ENCODE measurements at regions not wholly inside any gene's neighbourhood (a gene's known extent, or its start where the extent isn't known, plus 50 kb on each side); places are given as distances from the start of the nearest gene placed in this dataset.
"Not testable (repeated sequence)": the region's sequence is repeated elsewhere in the genome, so short reads cannot be mapped to it uniquely, and the experiment has no call there.

DNA sequence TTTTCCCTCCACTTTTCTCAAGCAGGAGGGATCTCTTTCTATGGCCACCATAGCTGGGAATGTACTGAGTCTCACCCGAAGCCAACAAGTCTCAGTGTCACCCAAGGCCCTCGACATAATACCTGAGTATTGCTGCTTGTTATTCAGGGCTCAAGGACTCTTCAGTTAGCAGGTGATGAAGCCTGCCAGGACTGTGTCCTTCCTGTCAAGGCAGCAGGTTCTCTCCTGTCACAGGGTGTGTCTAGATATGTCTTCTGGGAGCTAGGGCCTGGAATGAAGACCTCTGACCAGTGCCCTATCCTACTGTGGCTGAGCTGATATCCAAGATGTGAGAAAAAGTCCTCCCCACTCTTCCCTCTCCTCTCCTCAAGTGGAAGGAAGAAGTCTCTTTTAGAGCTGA is 391.0 kb upstream of the DIPK2B start:
- DNase-seq (ENCODE audit: low read depth) = no peak

DNA sequence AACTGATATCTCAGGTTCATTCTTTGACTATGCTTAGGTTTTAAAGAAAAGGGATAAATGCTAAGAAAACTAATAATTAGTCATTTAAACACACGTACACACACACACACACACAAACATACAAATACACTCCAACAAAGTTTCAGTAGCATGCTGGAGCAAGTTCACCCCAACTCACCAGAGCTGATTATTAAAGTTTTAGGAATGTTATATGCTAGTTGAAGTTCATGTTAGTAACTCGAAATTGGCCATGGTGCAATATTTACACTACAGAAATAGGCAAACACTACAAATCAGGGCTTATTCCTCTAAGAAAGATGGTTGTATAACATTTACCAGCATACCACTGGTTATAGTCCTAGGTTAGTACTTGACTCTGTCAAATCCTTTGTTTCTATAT is 384.0 kb upstream of the DIPK2B start:
- no peak for DNase-seq (ENCODE audit: low read depth)

DNA sequence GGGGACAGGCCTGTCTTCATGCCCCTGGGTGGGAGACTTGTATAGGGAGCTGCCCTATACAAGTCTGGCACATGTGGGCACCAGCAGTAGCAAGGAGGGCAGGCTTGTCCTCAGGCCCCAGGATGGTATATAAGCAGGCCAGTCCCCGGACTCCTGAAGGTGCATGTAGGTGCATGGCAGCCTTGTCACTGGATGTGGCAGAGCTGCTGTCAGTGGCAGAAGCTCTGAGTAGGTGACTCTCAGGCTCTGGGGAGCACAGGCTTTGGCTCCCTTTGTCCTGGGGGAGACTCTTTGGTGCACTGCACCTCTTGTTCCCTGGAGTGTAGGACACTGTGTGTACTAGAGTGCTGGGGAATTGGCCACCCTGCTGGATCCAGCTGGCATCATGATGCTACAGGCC is 376.7 kb upstream of the DIPK2B start:
- DNase-seq (ENCODE audit: low read depth) = no peak

DNA sequence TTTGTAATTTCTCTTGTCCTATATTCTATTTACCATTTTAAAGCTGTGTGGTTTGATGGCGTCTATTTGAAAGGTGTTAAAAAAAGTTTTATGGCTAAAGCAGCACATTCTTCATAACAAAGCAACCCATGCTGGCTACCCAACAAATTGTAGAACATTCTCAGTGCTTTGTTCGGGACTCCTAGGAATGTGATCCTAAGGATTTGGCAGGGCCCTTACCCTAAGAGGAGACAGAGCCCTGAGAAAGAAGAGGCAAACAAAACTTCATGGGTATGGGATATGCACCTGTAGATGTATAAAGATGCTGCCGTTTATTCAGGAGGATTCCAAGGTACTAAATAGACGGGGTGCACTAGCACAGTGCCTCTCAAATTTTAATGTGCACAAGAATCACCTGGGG is 370.8 kb upstream of the DIPK2B start:
- DNase-seq (ENCODE audit: low read depth) = no peak

DNA sequence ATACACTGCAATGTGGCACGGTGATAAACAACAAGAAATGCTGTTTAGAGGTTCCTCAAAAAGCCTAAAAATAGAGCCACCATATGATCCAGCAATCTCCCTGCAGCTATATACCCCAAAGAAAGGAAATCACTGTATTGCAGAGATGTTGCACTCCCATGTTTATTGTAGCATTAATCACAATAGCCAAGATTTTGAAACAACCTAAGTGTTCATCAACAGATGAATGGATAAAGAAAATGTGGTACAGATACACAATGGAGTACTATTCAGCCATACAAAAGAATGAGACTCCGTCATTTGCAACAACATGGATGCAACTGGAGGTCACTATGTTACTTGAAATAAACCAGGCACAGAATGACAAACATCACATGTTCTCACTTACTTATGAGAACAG is 365.8 kb upstream of the DIPK2B start:
- no peak for DNase-seq (ENCODE audit: low read depth)

DNA sequence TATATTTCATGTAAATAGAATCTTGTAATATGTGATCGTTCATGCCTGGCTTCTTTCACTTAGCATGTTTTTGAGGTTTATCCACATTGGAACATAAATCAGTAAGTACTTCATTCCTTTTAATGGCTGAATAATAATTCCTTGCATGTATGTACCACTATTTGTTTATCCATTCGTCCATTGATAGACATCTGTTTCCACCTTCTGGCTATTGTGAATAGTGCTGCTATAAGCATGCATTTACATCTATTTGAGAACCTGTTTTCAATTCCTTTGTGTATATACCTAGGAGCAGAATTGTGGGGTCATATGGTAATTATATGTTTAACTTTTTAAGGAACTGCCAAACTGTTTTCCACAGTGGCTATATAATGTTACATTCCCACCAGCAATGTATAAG is 356.7 kb upstream of the DIPK2B start:
- DNase-seq (ENCODE audit: low read depth) = peak; percentile 1

DNA sequence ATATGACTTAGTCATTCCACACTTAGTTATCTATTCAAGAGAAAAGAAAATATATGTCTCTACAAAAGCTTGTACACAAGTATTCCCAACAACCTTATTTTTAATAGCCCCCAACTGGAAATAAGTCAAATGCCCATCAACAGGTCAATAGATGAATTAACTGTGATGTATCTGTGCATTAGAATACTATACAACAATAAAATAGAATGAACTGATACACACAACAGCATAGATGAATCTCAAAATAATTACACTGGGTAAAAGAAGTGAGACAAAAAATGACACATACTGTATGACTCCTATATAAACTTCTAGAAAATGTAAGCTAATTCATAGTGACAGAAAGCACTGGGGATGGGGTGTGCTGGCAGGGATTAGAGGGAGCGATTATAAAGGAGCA is 354.1 kb upstream of the DIPK2B start:
- no peak for DNase-seq (ENCODE audit: low read depth)

DNA sequence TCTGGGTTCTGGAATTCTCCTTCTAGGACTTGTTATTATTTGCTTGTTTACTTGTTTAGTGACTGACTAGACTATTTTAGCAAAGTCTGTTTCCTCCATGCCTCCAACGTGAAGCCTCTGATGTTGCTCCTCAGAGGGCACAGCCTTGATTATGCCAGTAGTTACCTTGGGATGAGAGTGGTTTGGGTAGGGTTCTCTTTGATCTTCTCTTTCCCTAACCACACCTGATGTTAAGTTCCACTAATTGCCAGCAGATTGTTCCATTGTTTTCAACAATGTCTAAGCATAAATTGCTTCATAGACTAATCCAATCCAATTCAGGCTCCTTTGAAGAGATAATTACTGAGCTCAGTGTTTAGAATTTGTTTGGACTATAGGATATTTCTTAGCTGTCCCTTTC is 352.7 kb upstream of the DIPK2B start:
- DNase-seq (ENCODE audit: low read depth) = no peak

DNA sequence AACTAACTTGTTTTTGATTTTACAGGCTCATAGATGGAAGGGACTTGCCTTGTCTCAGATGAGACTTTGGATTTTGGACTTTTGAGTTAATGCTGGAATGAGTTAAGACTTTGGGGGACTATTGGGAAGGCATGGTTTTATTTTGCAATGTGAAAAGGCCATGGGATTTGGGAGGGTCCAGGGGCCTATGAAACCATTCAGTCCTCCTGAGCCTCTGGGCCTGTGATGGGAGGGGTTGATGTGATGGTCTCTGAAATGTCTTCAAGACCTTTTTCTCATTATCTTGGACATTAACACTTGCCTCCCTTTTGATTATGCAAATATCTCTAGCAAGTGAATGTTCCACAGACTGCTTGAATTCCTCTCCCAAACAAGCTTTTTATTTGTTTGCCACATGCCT is 346.0 kb upstream of the DIPK2B start:
- not testable (repeated sequence) for DNase-seq (ENCODE audit: low read depth)

DNA sequence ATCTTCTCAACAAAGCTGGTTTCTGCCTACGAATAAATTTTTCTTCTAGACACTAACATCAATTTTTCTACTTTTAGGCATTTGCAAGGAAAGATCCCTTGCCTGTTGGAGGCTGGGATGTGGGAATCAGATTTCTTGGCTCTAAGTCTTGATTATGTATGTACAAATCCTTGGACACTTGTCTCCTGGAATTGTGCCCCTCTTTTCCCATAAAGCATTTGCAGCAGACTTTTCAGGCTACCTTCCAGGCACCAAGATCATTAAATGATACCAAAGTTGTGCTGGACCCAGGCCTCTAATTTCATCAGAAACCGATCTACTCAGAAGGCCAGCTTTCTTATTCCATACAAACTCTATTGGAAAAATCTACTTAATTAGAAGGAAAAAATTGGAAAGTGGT is 339.5 kb upstream of the DIPK2B start:
- no peak for DNase-seq (ENCODE audit: low read depth)

DNA sequence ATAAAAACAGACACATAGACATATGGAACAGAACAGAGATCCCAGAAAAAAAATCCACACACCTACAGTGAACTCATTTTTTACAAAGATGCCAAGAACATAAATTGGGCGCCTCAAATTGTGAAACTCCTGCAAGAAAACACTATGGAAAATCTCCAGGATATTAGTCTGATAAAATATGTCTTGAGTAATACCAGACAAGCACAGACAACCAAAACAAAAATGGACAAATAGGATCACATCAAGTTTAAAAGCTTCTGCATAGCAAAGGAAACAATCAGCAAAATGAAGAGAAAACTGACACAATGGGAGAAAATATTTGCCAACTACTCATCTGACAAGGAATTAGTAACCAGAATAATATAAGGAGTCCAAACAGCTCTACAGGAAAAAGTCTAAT is 337.3 kb upstream of the DIPK2B start:
- peak; percentile 55 for DNase-seq (ENCODE audit: low read depth)

DNA sequence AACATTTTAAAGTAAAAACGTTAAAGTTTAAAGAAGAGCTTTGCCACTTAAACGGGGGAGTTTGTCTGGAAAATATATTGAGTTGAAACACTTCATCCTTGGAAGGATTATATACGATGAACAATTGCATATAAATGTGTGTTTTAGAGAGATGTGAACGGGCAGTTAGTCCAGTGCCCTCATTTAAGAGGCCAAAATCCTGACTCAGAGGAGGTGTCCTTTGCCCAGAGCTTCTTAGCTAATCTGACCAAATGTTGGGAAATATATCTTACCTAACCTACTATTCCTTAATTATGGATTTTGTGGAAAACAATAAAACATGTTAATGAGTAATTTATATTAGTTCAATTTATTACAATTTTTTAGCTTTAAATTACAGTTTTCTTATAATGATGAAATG is 327.2 kb upstream of the DIPK2B start:
- peak; percentile 78 for DNase-seq (ENCODE audit: low read depth)

DNA sequence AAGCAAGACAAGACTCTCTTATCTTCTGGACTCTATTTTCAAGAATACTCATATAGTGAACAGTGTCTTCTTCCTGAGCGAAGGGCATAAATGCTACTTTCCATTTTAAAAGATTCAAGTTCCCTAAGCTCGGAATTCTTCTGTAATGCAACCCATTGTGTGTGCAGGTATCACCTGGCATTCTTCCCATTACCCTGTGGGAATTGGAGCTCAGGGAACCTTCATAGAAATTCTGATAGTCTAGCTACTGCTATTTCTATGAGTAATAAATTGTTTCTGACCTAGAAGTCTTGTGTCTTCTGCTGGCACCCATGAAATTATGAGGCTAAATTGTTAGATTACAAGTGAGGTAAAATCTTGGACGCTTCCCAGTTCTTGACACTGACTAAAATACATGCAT is 324.1 kb upstream of the DIPK2B start:
- DNase-seq (ENCODE audit: low read depth) = no peak

DNA sequence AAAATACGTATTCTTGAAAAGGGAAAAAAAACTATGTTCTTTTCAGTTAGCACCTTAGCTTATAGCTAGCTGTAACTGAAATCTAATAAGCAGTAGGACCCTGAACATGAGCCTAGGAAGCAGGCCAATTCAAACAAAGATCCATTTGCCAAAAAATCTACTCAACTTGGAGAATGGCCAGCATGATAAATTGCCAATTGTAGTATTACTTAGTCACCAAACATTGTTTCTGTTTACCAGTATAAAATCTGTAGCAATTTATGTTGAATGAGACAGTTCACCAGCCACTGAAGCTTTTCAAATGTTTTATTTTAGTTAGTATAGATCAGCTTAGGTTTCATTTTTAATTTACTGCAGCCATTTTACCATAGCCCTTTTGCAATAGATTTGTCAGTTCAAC is 323.6 kb upstream of the DIPK2B start:
- no peak for DNase-seq (ENCODE audit: low read depth)

DNA sequence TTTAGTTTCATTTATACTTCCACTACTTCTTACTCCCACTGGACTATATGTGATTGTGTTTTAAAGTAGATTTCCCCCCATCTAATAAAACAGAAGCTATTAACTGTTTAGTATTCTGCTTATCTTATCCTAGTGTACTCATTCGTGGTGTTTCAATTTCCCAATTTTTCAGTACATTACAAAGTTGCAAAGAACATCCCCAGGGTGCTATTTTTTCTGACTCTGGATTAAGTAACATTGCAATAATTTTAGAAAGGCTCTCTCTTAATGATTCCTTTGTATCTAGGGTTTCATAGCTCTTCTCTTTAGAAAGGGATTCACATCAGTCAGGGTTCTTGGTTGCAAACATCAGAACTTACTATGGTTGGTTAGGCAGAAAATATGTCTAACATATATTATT is 317.9 kb upstream of the DIPK2B start:
- no peak for DNase-seq (ENCODE audit: low read depth)

DNA sequence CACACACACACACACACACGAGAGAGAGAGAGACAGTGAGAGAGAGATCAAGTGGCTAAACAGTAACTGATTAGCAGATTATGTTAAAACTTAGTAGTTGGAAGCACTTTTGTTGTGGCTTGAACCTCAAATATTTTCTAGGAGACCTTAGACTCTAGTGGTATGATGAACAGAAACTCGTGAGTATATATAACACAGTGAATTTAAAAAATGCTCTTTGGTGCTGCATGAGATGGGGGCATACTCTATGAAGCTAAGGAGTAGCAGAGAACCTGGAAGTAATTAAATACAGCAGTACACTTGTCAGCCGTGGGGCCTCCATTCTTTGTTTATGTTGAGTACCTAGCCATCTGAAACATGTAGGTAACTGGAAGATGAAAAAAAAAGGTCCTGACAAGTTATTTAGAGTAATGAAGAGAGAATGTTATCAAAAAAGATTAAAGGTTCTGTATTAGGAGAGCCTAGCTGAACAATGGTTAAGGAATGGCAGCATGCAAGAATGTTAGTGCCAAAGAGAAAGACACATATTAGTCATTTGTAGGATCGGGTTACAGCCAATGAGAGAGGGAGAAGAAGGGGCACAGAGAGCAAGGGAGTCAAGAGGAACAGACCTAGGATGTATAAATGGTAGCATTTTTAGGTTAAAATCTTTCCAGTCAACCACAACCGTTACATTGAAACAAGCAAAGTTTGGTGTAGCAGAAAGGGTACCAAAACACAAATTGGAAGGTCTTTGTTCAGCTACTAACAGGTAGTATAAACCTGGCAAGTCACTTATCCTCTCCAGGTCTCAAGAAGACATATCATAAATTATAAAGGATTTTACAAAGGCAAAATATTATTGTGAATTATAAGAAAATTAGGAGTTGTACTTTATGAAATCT is 316.7 kb upstream of the DIPK2B start:
- DNase-seq (ENCODE audit: low read depth) = peak; percentile 72

DNA sequence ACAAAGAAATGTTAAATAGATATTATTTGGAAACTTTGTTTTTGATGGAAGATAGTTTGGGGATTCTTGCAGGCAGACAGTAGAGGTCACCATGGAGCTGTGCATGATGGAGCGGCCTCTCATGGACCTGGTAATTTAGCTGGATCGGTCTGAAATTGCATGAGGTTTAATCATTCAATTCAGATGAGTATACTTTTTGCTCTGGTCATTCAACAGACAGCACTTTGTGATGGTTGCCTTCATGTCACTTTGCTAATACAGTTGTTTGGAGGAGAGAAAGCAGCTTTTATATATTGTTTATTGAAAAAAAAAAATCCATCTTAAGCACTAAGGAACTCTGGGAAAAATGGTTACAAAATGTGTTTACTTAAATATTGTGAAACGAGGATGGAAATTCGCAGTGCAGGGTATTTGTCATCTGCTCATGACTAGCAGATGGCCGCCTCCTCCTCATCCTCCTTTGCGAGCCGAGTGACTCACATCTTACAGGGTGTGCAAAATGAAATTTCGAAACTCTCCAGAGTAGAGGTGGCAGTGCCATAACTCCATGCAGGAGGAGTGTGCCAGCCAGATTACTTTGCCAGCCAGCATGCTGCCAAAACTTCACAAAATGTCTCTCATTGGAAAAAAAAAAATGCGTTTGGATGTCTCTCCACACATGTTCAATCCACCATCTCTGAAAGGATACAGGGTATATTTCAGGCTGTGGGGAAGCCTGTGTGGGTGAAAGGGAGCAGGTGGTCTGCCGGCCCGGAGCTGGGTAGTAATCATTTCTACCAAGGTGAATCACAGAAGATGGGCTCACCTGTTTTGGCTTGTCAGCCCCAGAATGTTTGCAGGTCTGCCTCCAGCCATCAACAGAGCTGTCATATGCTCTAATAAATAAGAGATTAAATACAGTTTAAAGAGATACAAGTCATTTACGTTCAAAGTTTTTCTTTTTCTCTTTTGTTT is 314.9 kb upstream of the DIPK2B start:
- DNase-seq (ENCODE audit: low read depth) = peak; percentile 94

DNA sequence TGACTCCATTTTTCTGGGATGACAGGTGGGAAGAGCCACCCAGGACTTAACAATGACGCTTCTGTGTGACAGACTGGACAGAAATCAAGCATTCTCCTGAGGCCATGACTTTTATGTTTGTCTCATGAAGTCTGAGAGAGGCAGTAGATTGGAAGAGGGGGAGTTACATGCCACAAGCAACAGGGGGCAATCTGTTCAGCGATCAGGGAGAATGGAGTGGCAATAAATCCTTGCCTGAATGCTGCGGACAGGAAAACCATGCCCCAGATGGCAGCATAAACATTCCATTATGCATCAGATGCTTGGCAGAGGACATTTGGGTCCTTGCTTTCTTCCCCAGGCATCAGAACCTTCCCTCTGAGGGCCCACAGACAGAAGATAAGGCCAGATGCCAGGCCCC is 312.4 kb upstream of the DIPK2B start:
- no peak for DNase-seq (ENCODE audit: low read depth)

DNA sequence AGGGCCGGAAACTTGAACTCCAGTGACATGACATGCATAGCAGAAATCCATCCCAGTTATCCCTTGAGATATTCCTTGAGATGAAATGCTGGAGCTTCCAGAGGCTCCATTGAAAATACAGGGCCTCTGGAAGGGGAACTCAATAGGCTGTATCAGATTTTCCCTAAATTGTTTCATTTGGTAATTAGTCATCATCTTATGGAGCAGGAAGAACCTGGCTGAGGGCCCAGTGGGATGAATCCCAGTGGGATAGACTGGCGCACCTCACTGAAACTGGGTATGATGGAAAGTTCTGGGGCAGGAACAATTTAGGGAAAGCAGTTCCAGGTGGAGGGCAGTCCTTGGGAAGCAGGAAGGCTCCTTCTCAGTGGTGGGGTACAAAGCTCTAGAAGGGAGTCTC is 307.8 kb upstream of the DIPK2B start:
- DNase-seq (ENCODE audit: low read depth) = no peak

DNA sequence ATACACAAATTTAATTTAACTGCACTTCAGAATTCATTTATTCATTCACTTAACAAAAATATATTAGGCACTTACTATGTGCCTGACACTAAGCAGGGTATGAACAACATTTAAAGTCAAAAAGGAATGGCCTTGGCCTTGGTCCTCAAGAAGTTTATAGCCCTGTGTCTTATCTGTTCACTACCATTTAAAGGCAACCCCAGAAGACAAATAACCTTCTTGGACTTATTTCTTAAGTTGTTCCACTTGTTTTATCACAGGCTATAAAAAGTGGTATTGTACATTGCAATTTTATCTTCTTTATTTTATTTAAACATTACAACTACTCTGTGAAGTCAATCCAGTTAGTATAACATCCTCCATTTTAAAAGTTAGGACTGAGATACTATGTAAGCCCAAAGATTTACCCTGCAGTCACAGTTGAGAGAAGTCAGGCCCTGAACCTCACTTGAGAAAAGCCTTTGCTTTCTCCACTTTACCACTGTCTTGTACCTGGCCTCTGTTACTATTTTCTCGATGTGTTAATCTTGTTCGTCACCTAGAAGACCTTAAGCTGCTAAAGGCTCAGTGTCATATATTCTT is 305.6 kb upstream of the DIPK2B start:
- DNase-seq (ENCODE audit: low read depth) = no peak

DNA sequence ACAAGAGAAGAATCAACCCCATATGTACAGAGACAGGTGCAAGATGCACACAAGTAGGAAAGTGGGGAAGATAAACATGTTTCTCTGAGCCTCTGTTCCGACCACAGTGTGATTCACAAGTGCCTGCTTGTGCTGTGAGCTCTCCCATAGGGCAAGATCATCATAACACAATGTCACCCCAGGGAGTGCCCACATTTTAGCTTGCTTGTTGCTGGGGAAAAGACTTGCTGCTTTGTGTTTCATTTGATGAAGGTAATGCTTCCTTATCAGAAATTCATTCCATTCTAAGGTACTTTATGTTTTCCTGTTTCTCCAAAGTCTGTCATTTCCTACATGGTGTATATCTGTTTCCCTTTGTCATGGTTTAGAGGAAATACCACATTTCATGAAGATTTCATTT is 304.5 kb upstream of the DIPK2B start:
- peak; percentile 72 for DNase-seq (ENCODE audit: low read depth)

DNA sequence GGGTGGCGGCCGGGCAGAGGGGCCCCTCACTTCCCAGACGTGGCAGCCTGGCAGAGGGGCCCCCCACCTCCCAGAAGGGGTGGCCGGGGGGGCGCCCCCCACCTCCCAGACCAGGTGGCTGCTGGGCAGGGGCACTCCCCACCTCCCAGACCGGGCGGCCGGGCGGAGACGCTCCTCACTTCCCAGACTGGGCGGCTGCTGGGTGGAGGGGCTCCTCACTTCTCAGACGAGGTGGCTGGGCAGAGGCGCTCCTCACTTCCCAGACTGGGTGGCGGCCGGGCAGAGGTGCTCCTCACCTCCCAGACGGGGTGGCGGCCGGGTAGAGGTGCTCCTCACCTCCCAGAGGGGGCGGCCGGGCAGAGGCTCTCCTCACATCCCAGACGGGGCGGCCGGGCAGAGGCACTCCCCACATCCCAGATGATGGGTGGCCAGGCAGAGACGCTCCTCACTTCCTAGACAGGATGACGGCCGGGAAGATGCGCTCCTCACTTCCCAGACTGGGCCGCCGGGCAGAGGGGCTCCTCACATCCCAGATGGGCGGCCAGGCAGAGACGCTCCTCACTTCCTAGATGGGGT is 303.2 kb upstream of the DIPK2B start:
- not testable (repeated sequence) for DNase-seq (ENCODE audit: low read depth)
